H1 (cell line): ENCODE measurements at regions not wholly inside any gene's neighbourhood (a gene's known extent, or its start where the extent isn't known, plus 50 kb on each side); places are given as distances from the start of the nearest gene placed in this dataset.

Experiments
- CTCF ChIA-PET: fragments of 300-600 bp; sonication (Branson Sonifier 250); formaldehyde crosslinking; loops from one replicate; lab custom pipeline; 2021; ENCODE audit not compliant: partially characterized antibody; lab: Charles Lee
- POLR2A ChIA-PET: fragments of 300-600 bp; sonication (Branson Sonifier 250); formaldehyde crosslinking; loops from one replicate; lab custom pipeline; 2021; ENCODE audit warnings: inconsistent platforms; ENCODE audit not compliant: partially characterized antibody; lab: Charles Lee
- DNase-seq, 2 experiments: peaks; one replicate each; pipeline versions ENCODE4 v3.0.0 to v3.0.0-alpha.2; 2010 to 2022; ENCODE audit warnings: low spot score in 2 of 2, low read depth in 1 of 2, mixed read lengths in 1 of 2
- FAIRE-seq: peaks from 2 replicates; lab custom pipeline; 2011; peaks lifted over from hg19 to GRCh38; lab: Jason Lieb, UNC
- H2AFZ ChIP-seq: 2 replicates; pipeline ENCODE4 v1.8.1; 2012; ENCODE audit warnings: low read length, inconsistent platforms
- H2AK5ac ChIP-seq: 2 replicates; pipeline ENCODE4 v1.6.1; 2013; ENCODE audit warnings: low read depth, low read length
- H2BK120ac ChIP-seq: replicated peaks from 2 replicates; pipeline ENCODE3; 2013; ENCODE audit warnings: low read depth, low read length, inconsistent platforms
- H2BK12ac ChIP-seq: 2 replicates; pipeline ENCODE4 v1.6.1; 2013; ENCODE audit warnings: low read depth, low read length
- H2BK15ac ChIP-seq: 2 replicates; pipeline ENCODE4 v1.6.1; 2013; ENCODE audit warnings: low read length
- H2BK20ac ChIP-seq: 2 replicates; pipeline ENCODE4 v1.6.1; 2013; ENCODE audit warnings: low read length
- H2BK5ac ChIP-seq: 2 replicates; pipeline ENCODE4 v1.6.1; 2013; ENCODE audit warnings: low read depth, low read length
- H3K14ac ChIP-seq: 2 replicates; pipeline ENCODE4 v1.6.1; 2013; ENCODE audit warnings: inconsistent platforms; ENCODE audit not compliant: insufficient read length
- H3K18ac ChIP-seq: 2 replicates; pipeline ENCODE4 v1.6.1; 2013; ENCODE audit warnings: low read length; ENCODE audit errors: extremely low read depth
- H3K23ac ChIP-seq: 2 replicates; pipeline ENCODE4 v1.6.1; 2013; ENCODE audit warnings: inconsistent platforms; ENCODE audit not compliant: insufficient read length
- H3K23me2 ChIP-seq: 2 replicates; pipeline ENCODE4 v1.6.1; 2013; ENCODE audit warnings: low read depth, low read length
- H3K27ac ChIP-seq: 2 replicates; pipeline ENCODE4 v1.6.1; 2011; ENCODE audit warnings: low read depth, low read length, inconsistent platforms
- H3K27me3 ChIP-seq, 4 experiments: replicated peaks in 1 of 4; 1 replicate in 1 of 4; 2 replicates in 3 of 4; pipeline versions ENCODE4 v1.6.1 to v1.8.1; 2011 to 2013; ENCODE audit warnings: low read length in 3 of 4, mild to moderate bottlenecking in 3 of 4, inconsistent platforms in 2 of 4, mixed read lengths in 2 of 4, moderate library complexity in 1 of 4; ENCODE audit not compliant: control insufficient read depth in 3 of 4, insufficient read depth in 3 of 4; ENCODE audit errors: extremely low read depth in 1 of 4
- H3K36me3 ChIP-seq, 4 experiments: 2 replicates each; pipeline versions ENCODE4 v1.6.1 to v1.8.1; 2011 to 2013; ENCODE audit warnings: mild to moderate bottlenecking in 4 of 4, low read length in 3 of 4, moderate library complexity in 2 of 4, control low read depth in 1 of 4, inconsistent platforms in 1 of 4; ENCODE audit not compliant: insufficient read depth in 4 of 4, control insufficient read depth in 2 of 4
- H3K4ac ChIP-seq: replicated peaks from 2 replicates; pipeline ENCODE3; 2013; ENCODE audit warnings: low read length, low read depth, mixed read lengths, inconsistent platforms; ENCODE audit not compliant: insufficient read length
- H3K4me1 ChIP-seq, 4 experiments: replicated peaks in 1 of 4; 1 replicate in 1 of 4; 2 replicates in 3 of 4; pipeline versions ENCODE4 v1.6.1 to v1.8.1; 2011 to 2013; ENCODE audit warnings: low read length in 3 of 4, inconsistent platforms in 2 of 4, mixed read lengths in 1 of 4; ENCODE audit not compliant: insufficient read depth in 4 of 4, control insufficient read depth in 3 of 4
- H3K4me2 ChIP-seq, 2 experiments: 2 replicates each; pipeline versions ENCODE4 v1.6.1 to v1.8.1; 2011 to 2013; ENCODE audit warnings: low read depth in 2 of 2, low read length in 2 of 2, control low read depth in 1 of 2, inconsistent platforms in 1 of 2, mild to moderate bottlenecking in 1 of 2; ENCODE audit not compliant: insufficient read depth in 1 of 2
- H3K4me3 ChIP-seq, 4 experiments: fragments of 200-600, 300-600 bp in 1 of 4; sonication (generic), shearing (Covaris generic), sonication (Bioruptor Twin) in 1 of 4; 2 replicates each; pipeline versions ENCODE4 v1.5.1 to v1.8.1; 2011 to 2016; ENCODE audit warnings: low read length in 4 of 4, low read depth in 3 of 4, control low read depth in 2 of 4, inconsistent platforms in 2 of 4, mild to moderate bottlenecking in 2 of 4, mixed read lengths in 1 of 4, moderate library complexity in 1 of 4; ENCODE audit not compliant: insufficient read depth in 2 of 4; ENCODE audit errors: extremely low read depth in 1 of 4
- H3K56ac ChIP-seq: replicated peaks from 2 replicates; pipeline ENCODE3; 2013; ENCODE audit warnings: low read depth, mild to moderate bottlenecking, mixed read lengths, low read length, inconsistent platforms; ENCODE audit not compliant: insufficient read length
- H3K79me1 ChIP-seq: 2 replicates; pipeline ENCODE4 v1.6.1; 2013; ENCODE audit warnings: low read depth, low read length, control low read depth
- H3K79me2 ChIP-seq, 2 experiments: 2 replicates each; pipeline versions ENCODE4 v1.6.1 to v1.8.1; 2012 to 2013; ENCODE audit warnings: low read length in 2 of 2, mild to moderate bottlenecking in 2 of 2, inconsistent platforms in 1 of 2; ENCODE audit not compliant: insufficient read depth in 2 of 2, control insufficient read depth in 1 of 2
- H3K9ac ChIP-seq, 4 experiments: replicated peaks in 1 of 4; 1 replicate in 1 of 4; 2 replicates in 3 of 4; pipeline versions ENCODE4 v1.6.1 to v1.8.1; 2011 to 2013; ENCODE audit warnings: low read depth in 3 of 4, low read length in 3 of 4, control low read depth in 2 of 4, mild to moderate bottlenecking in 2 of 4, moderate library complexity in 2 of 4, inconsistent platforms in 1 of 4; ENCODE audit errors: extremely low read depth in 1 of 4
- H3K9me3 ChIP-seq, 2 experiments: 2 replicates each; pipeline versions ENCODE4 v1.6.1 to v1.8.1; 2012 to 2013; ENCODE audit warnings: mild to moderate bottlenecking in 2 of 2, moderate library complexity in 2 of 2, control low read depth in 1 of 2, inconsistent platforms in 1 of 2, low read depth in 1 of 2, low read length in 1 of 2, mixed read lengths in 1 of 2; ENCODE audit not compliant: insufficient read depth in 2 of 2
- H4K20me1 ChIP-seq, 2 experiments: replicated peaks in 1 of 2; 2 replicates each; pipeline versions ENCODE3 to v1.8.1; 2011 to 2013; ENCODE audit warnings: inconsistent platforms in 2 of 2, low read length in 2 of 2, mild to moderate bottlenecking in 1 of 2; ENCODE audit not compliant: insufficient read depth in 2 of 2, control insufficient read depth in 1 of 2
- H4K5ac ChIP-seq: 2 replicates; pipeline ENCODE4 v1.6.1; 2013; ENCODE audit warnings: low read length, low read depth, mixed read lengths, inconsistent platforms; ENCODE audit not compliant: insufficient read length
- H4K8ac ChIP-seq: 2 replicates; pipeline ENCODE4 v1.8.0; 2013; ENCODE audit warnings: mild to moderate bottlenecking, moderate library complexity, low read length, inconsistent platforms; ENCODE audit not compliant: insufficient read depth; ENCODE audit errors: extremely low read depth
- H4K91ac ChIP-seq: replicated peaks from 2 replicates; pipeline ENCODE3; 2013; ENCODE audit warnings: low read length, mixed read lengths, inconsistent platforms; ENCODE audit not compliant: insufficient read length
- ASH2L ChIP-seq: fragments of 200-600, 300-600 bp; sonication (generic); IDR thresholded peaks from one replicate; pipeline ENCODE4 v1.7.1; 2017; ENCODE audit warnings: low read length
- ATF3 ChIP-seq: IDR thresholded peaks from 2 replicates; pipeline ENCODE4 v1.6.1; 2011; ENCODE audit warnings: low read depth, mild to moderate bottlenecking, low read length; ENCODE audit not compliant: insufficient read depth
- CBX5 ChIP-seq: fragments of 300-800, 300-1000 bp; sonication (generic); IDR thresholded peaks from 2 replicates; pipeline ENCODE4 v1.7.1; 2016; ENCODE audit warnings: antibody characterized with exemption, low read length, low read depth
- CEBPB ChIP-seq: IDR thresholded peaks from 2 replicates; pipeline ENCODE4 v1.6.1; 2012; ENCODE audit warnings: low read depth, low read length
- CHD1 ChIP-seq: IDR thresholded peaks from 2 replicates; pipeline ENCODE4 v1.6.1; 2012; ENCODE audit warnings: low read depth, low read length, improper control_type of control experiment
- CREB1 ChIP-seq: IDR thresholded peaks from 2 replicates; pipeline ENCODE4 v1.6.1; 2012; ENCODE audit warnings: inconsistent platforms
- FOSL1 ChIP-seq: IDR thresholded peaks from 2 replicates; pipeline ENCODE4 v1.6.1; 2011; ENCODE audit warnings: mild to moderate bottlenecking, low read depth, low read length, moderate library complexity; ENCODE audit not compliant: insufficient read depth
- HDAC6 ChIP-seq: IDR thresholded peaks from one replicate; pipeline ENCODE4 v1.7.1; 2012; ENCODE audit warnings: low read depth, mild to moderate bottlenecking, inconsistent platforms, low read length, moderate library complexity
- KDM4A ChIP-seq: IDR thresholded peaks from one replicate; pipeline ENCODE4 v1.7.1; 2012; ENCODE audit warnings: low read depth, mild to moderate bottlenecking, moderate library complexity, low read length, inconsistent platforms; ENCODE audit not compliant: severe bottlenecking
- NANOG ChIP-seq: IDR thresholded peaks from 2 replicates; pipeline ENCODE4 v1.6.1; 2011; ENCODE audit warnings: low read length, low read depth, mild to moderate bottlenecking, inconsistent platforms; ENCODE audit not compliant: insufficient read depth, poor library complexity, severe bottlenecking
- RFX5 ChIP-seq: IDR thresholded peaks from 2 replicates; pipeline ENCODE4 v1.6.1; 2011; ENCODE audit warnings: low read depth, low read length, improper control_type of control experiment, borderline replicate concordance
- SAP30 ChIP-seq: fragments of 300-600 bp; sonication (generic); IDR thresholded peaks from 2 replicates; pipeline ENCODE4 v1.7.1; 2012; ENCODE audit warnings: low read length, moderate library complexity, mild to moderate bottlenecking, inconsistent platforms; ENCODE audit not compliant: insufficient read depth, insufficient replicate concordance
- SIN3A ChIP-seq, 2 experiments: IDR thresholded peaks in 1 of 2; conservative IDR thresholded peaks in 1 of 2; 2 replicates each; pipeline ENCODE4 v1.6.1; 2011 to 2012; ENCODE audit warnings: low read length in 2 of 2, improper control_type of control experiment in 1 of 2, low read depth in 1 of 2, mild to moderate bottlenecking in 1 of 2
- SIX5 ChIP-seq: IDR thresholded peaks from 2 replicates; pipeline ENCODE4 v1.6.1; 2011; ENCODE audit warnings: mild to moderate bottlenecking, low read depth, low read length
- SP4 ChIP-seq: IDR thresholded peaks from 2 replicates; pipeline ENCODE4 v1.6.1; 2012; ENCODE audit warnings: low read length, inconsistent platforms
- WGBS, 2 experiments: shearing (Covaris generic) in 1 of 2; methylation state at CpG; one replicate each; pipeline versions ENCODE4 v1.1.6 to v1.1.7; 2013 to 2015; ENCODE audit warnings: low lambda C conversion rate in 2 of 2, mixed read lengths in 2 of 2, inconsistent platforms in 1 of 2, low coverage in 1 of 2, missing lambda C conversion rate in 1 of 2; ENCODE audit not compliant: insufficient replicate concordance in 2 of 2, insufficient coverage in 1 of 2, insufficient read length in 1 of 2; ENCODE audit errors: extremely low coverage in 1 of 2, missing lambda C conversion rate in 1 of 2; 5-methylcytosine and 5-hydroxymethylcytosine counted together

GRCh38 chr3:168475704-168476103 is 380.0 kb upstream of the GOLIM4 start:
- Histone ChIP-seq H3K79me2 (no peaks in the 10 kb centered on the region), H4K8ac (no peak overlapping the region), H3K79me1 (no peaks in the 10 kb centered on the region), H2BK5ac (no peak overlapping the region), H3K9me3 (no peaks in the 10 kb centered on the region), H2AFZ (no peak overlapping the region), H3K14ac (no peak overlapping the region), H3K18ac (no peak overlapping the region), H3K4me1 (peaks cover 0 to 4% (median 0%) of the 10 kb centered on the region in 4 experiments; a peak in 1 of 7 replicates), H4K91ac (no peak overlapping the region), H4K5ac (no peak overlapping the region), H3K27ac (no peak overlapping the region), H2BK15ac (no peak overlapping the region), H2AK5ac (no peak overlapping the region), H2BK120ac (no peak overlapping the region), H3K9ac (no peak overlapping the region), H4K20me1 (no peaks in the 10 kb centered on the region), H3K36me3 (no peaks in the 10 kb centered on the region), H2BK20ac (no peak overlapping the region), H3K23ac (no peak overlapping the region), H2BK12ac (no peak overlapping the region), H3K4ac (no peak overlapping the region), H3K4me3 (no peak overlapping the region), H3K56ac (no peak overlapping the region), H3K23me2 (no peaks in the 10 kb centered on the region), H3K4me2 (no peak overlapping the region), H3K27me3 (peaks cover 0 to 1% (median 0%) of the 10 kb centered on the region in 4 experiments; a peak in 1 of 7 replicates)
- FAIRE-seq (no peak), DNase-seq (no peak)
- WGBS, 2 experiments = 89% methylated on average over 1 of the region's 1 CpG; no CpG with 5 or more reads in 1 of the 2 experiments
- CTCF ChIA-PET = no interaction called here
- POLR2A ChIA-PET = no interaction called here
- TF ChIP-seq SIX5 = no peak
- TF ChIP-seq CREB1 = no peak
- no peak for TF ChIP-seq FOSL1
- TF ChIP-seq CBX5 = no peak
- no peak for TF ChIP-seq CEBPB
- no peak for TF ChIP-seq SP4
- no peak for TF ChIP-seq NANOG
- TF ChIP-seq CHD1 = no peak
- TF ChIP-seq RFX5 = no peak
- no peak for TF ChIP-seq SIN3A (conservative IDR thresholded peaks at IDR 0.05 in 1 of 2, IDR thresholded peaks at IDR 0.05 in 1 of 2; ENCODE audit: low read depth in 1 of 2, low read length in 2 of 2)
- no peak for TF ChIP-seq ATF3
- no peak for TF ChIP-seq HDAC6
- no peak for TF ChIP-seq ASH2L
- TF ChIP-seq SAP30 = no peak
- no peak for TF ChIP-seq KDM4A
